ENCODE measurements at regions not wholly inside any gene's neighbourhood (a gene's known extent, or its start where the extent isn't known, plus 50 kb on each side); places are given as distances from the start of the nearest gene placed in this dataset.
"Not testable (repeated sequence)": the region's sequence is repeated elsewhere in the genome, so short reads cannot be mapped to it uniquely, and the experiment has no call there.

DNA sequence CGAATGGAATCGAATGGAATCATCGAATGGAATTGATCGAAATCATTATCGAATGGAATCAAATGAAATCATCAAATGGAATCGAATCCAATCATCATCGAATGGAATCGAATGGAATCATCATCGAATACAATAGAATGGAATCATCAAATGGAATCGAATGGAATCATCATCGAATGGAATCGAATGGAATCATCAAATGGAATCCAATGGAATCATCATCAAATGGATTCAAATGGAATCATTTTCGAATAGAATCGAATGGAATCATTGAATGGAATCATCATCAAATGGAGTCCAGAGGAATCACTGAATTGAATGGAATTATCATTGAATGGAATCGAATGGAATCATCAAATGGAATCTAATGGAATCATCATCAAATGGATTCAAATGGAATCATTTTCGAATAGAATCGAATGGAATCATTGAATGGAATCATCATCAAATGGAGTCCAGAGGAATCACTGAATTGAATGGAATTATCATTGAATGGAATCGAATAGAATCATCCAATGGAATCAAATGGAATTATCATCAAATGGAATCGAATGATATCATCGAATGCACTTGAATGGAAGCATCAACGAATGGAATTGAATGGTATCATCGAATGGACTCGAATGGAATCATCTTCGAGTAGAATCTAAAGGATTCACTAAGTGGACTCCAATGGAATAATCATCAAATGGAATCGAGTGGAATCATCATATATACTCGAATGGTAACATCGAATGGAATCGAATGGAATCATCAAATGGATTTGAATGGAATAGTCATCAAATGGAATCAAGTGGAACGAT, 230.3 kb downstream of the SHCBP1 start:
- not testable (repeated sequence) for H3K56ac ChIP-seq (ENCODE audit: low read length); H3K4me1 ChIP-seq (ENCODE audit: control insufficient read depth, low read depth, low read length); H3K27ac ChIP-seq (ENCODE audit: low read depth, low read length); H2BK120ac ChIP-seq (ENCODE audit: low read depth, low read length); H3K4me2 ChIP-seq (ENCODE audit: low read length); H4K8ac ChIP-seq (ENCODE audit: low read depth, low read length); H3K23ac ChIP-seq (ENCODE audit: low read length); H3K27me3 ChIP-seq (ENCODE audit: insufficient read depth, low read length, poor library complexity); H3K4me3 ChIP-seq (ENCODE audit: low read length); H4K5ac ChIP-seq (ENCODE audit: low read length); H3K4ac ChIP-seq (ENCODE audit: low read depth, low read length); H3K79me1 ChIP-seq (ENCODE audit: low read length); H3K79me2 ChIP-seq (ENCODE audit: control insufficient read depth, insufficient read depth, low read length); H2AK5ac ChIP-seq (ENCODE audit: low read length); H2BK5ac ChIP-seq (ENCODE audit: low read length); H3K18ac ChIP-seq (ENCODE audit: low read length); H3K9ac ChIP-seq (ENCODE audit: low read length); H2BK15ac ChIP-seq (replicated peaks; ENCODE audit: low read depth); H3K36me3 ChIP-seq (ENCODE audit: control insufficient read depth, insufficient read depth, low read length)
- peak; percentile 22 for DNase-seq
- 98% methylated on average over 9 of the region's 29 CpGs for WGBS (ENCODE audit: extremely low coverage, insufficient coverage, low lambda C conversion rate)

DNA sequence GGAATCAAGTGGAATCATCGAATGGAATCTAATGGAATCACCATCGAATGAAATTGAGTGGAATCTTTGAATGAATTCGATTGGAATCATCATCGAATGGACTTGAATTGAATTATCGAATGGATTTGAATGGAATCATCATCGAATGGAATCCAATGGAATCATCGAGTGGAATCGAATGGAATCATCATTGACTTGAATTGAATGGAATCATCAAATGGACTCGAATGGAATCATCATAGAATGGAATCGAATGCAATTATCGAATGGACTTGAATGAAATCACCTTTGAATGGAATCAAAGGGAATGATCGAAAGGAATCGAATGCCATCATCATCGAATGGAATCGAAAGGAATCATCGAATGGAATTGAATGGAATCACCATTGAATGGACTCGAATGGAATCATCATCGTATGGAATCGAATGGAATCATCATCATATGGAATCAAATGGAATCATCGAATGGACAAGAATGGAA, 231.6 kb downstream of the SHCBP1 start:
- H3K79me1 ChIP-seq (ENCODE audit: low read length); H3K4me2 ChIP-seq (ENCODE audit: low read length); H3K4me3 ChIP-seq (ENCODE audit: low read length): not testable (repeated sequence)

DNA sequence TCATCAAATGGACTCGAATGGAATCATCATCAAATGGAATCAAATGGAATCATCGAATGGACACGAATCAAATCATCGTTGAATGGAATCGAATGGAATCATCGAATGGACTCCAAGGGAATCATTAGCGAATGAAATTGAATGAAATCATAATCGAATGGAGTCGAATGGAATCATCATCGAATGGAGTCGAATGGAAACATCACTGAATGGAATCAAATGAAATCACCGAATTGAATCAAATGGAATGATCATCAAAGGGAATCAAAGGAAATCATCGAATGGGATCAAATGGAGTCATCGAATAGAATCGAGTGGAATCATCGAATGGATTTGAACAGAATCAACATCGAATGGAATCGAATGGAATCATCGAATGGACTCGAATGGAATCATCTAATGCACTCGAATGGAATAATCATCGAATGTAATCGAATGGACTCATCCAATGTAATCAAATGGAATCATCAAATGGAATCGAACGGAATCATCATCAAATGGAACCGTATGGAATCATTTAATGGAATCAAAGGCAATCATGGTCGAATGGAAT, 232.2 kb downstream of the SHCBP1 start:
- H4K5ac ChIP-seq (ENCODE audit: low read length); H3K27me3 ChIP-seq (ENCODE audit: insufficient read depth, low read length, poor library complexity); H2BK120ac ChIP-seq (ENCODE audit: low read depth, low read length); H3K4ac ChIP-seq (ENCODE audit: low read depth, low read length); H2BK15ac ChIP-seq (replicated peaks; ENCODE audit: low read depth); H2AK5ac ChIP-seq (ENCODE audit: low read length); DNase-seq; H3K36me3 ChIP-seq (ENCODE audit: control insufficient read depth, insufficient read depth, low read length); H3K23ac ChIP-seq (ENCODE audit: low read length); H3K18ac ChIP-seq (ENCODE audit: low read length); H3K4me2 ChIP-seq (ENCODE audit: low read length); H3K4me1 ChIP-seq (ENCODE audit: control insufficient read depth, low read depth, low read length); H3K9ac ChIP-seq (ENCODE audit: low read length); H3K27ac ChIP-seq (ENCODE audit: low read depth, low read length); H2BK5ac ChIP-seq (ENCODE audit: low read length); H3K79me1 ChIP-seq (ENCODE audit: low read length); H3K79me2 ChIP-seq (ENCODE audit: control insufficient read depth, insufficient read depth, low read length); H3K56ac ChIP-seq (ENCODE audit: low read length); H3K4me3 ChIP-seq (ENCODE audit: low read length); H4K8ac ChIP-seq (ENCODE audit: low read depth, low read length): not testable (repeated sequence)
- WGBS (ENCODE audit: extremely low coverage, insufficient coverage, low lambda C conversion rate) = no CpG with 5 or more reads among the region's 27 CpGs

More for the DNA sequence above, 231.6 kb downstream of the SHCBP1 start:
- H3K27me3 ChIP-seq (ENCODE audit: insufficient read depth, low read length, poor library complexity); H2BK5ac ChIP-seq (ENCODE audit: low read length); H4K5ac ChIP-seq (ENCODE audit: low read length); H3K56ac ChIP-seq (ENCODE audit: low read length); H4K8ac ChIP-seq (ENCODE audit: low read depth, low read length); H3K79me2 ChIP-seq (ENCODE audit: control insufficient read depth, insufficient read depth, low read length); H3K36me3 ChIP-seq (ENCODE audit: control insufficient read depth, insufficient read depth, low read length); H3K4me1 ChIP-seq (ENCODE audit: control insufficient read depth, low read depth, low read length); H2BK15ac ChIP-seq (replicated peaks; ENCODE audit: low read depth); H3K18ac ChIP-seq (ENCODE audit: low read length); H3K23ac ChIP-seq (ENCODE audit: low read length); H2AK5ac ChIP-seq (ENCODE audit: low read length); H3K27ac ChIP-seq (ENCODE audit: low read depth, low read length); H2BK120ac ChIP-seq (ENCODE audit: low read depth, low read length); H3K9ac ChIP-seq (ENCODE audit: low read length); H3K4ac ChIP-seq (ENCODE audit: low read depth, low read length): not testable (repeated sequence)
- no CpG with 5 or more reads among the region's 20 CpGs for WGBS (ENCODE audit: extremely low coverage, insufficient coverage, low lambda C conversion rate)
- peak; percentile 96 for DNase-seq

DNA sequence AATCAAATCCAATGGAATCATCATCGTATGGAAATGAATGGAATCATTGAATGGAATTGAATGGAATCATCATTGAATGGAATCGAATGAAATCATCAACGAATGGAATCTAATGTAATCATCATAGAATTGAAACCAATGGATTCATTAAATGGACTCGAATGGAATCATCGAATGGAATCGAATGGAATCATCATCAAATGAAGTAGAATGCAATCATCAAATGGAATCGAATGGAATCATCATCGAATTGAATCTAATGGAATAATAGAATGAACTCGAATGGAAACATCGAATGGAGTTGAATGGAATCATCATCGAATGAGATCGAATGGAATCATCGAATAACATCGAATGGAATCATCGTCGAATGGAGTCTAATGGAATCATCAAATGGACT, 232.8 kb downstream of the SHCBP1 start:
- not testable (repeated sequence) for H2BK15ac ChIP-seq (replicated peaks; ENCODE audit: low read depth); H3K4me2 ChIP-seq (ENCODE audit: low read length); H4K8ac ChIP-seq (ENCODE audit: low read depth, low read length); H3K27me3 ChIP-seq (ENCODE audit: insufficient read depth, low read length, poor library complexity); H3K18ac ChIP-seq (ENCODE audit: low read length); H3K9ac ChIP-seq (ENCODE audit: low read length); DNase-seq; H3K4me3 ChIP-seq (ENCODE audit: low read length); H3K27ac ChIP-seq (ENCODE audit: low read depth, low read length); H3K4ac ChIP-seq (ENCODE audit: low read depth, low read length); H2BK5ac ChIP-seq (ENCODE audit: low read length); H3K4me1 ChIP-seq (ENCODE audit: control insufficient read depth, low read depth, low read length); H3K23ac ChIP-seq (ENCODE audit: low read length); H2AK5ac ChIP-seq (ENCODE audit: low read length); H4K5ac ChIP-seq (ENCODE audit: low read length); H3K79me1 ChIP-seq (ENCODE audit: low read length); H3K56ac ChIP-seq (ENCODE audit: low read length); H3K79me2 ChIP-seq (ENCODE audit: control insufficient read depth, insufficient read depth, low read length); H2BK120ac ChIP-seq (ENCODE audit: low read depth, low read length); H3K36me3 ChIP-seq (ENCODE audit: control insufficient read depth, insufficient read depth, low read length)
- WGBS (ENCODE audit: extremely low coverage, insufficient coverage, low lambda C conversion rate) = no CpG with 5 or more reads among the region's 16 CpGs

DNA sequence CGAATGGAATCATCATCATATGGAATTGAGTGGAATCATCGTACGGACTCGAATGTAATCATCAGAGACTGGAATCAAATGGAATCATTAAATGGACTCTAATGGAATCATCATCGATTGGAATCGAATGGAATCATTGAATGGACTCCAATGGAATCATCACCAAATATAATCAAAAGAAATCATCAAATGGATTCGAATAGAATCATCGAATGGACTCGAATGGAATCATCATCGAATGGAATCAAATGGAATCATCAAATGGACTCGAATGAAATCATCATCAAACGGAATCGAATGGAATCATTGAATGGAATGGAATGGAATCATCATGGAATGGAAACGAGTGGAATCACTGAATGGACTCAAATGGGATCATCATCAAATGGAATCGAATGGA, 233.5 kb downstream of the SHCBP1 start:
- H3K4me3 ChIP-seq (ENCODE audit: low read length); H3K79me2 ChIP-seq (ENCODE audit: control insufficient read depth, insufficient read depth, low read length); H3K9ac ChIP-seq (ENCODE audit: low read length); H3K27me3 ChIP-seq (ENCODE audit: insufficient read depth, low read length, poor library complexity); H2BK120ac ChIP-seq (ENCODE audit: low read depth, low read length); H3K23ac ChIP-seq (ENCODE audit: low read length); H3K27ac ChIP-seq (ENCODE audit: low read depth, low read length); DNase-seq; H4K5ac ChIP-seq (ENCODE audit: low read length); H3K4me1 ChIP-seq (ENCODE audit: control insufficient read depth, low read depth, low read length); H3K4ac ChIP-seq (ENCODE audit: low read depth, low read length); H3K79me1 ChIP-seq (ENCODE audit: low read length); H2AK5ac ChIP-seq (ENCODE audit: low read length); H3K56ac ChIP-seq (ENCODE audit: low read length); H2BK15ac ChIP-seq (replicated peaks; ENCODE audit: low read depth); H3K4me2 ChIP-seq (ENCODE audit: low read length); H3K18ac ChIP-seq (ENCODE audit: low read length); H3K36me3 ChIP-seq (ENCODE audit: control insufficient read depth, insufficient read depth, low read length); H2BK5ac ChIP-seq (ENCODE audit: low read length); H4K8ac ChIP-seq (ENCODE audit: low read depth, low read length): not testable (repeated sequence)
- WGBS (ENCODE audit: extremely low coverage, insufficient coverage, low lambda C conversion rate) = no CpG with 5 or more reads among the region's 15 CpGs

Data from mesendoderm (in vitro differentiated cells).